CD1c-positive myeloid dendritic cell (primary cell): ENCODE measurements at regions not wholly inside any gene's neighbourhood (a gene's known extent, or its start where the extent isn't known, plus 50 kb on each side); places are given as distances from the start of the nearest gene placed in this dataset.

Experiments used
- DNase-seq: peaks from one replicate; pipeline ENCODE4 v3.0.0-alpha.2; 2016; ENCODE audit errors: extremely low spot score

DNA sequence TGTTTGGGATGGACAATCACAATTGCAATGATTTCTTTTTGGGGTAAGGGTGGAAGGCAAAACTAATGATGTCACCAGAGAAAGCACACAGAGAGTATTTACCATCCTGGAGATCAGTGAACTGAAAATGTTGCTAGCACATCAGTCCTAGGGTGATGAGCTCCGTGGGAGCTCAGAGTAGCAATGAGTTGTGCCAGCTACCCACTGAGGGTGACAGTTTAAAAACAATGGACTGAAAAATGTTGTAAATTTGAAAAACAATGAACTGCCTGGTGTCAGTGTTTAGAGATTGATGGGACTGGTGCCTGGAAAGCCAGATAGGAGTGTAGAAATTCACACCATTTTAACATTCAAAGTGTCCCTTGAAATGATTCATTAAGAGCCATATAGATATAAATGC is 198.5 kb downstream of the ATP23 start:
- DNase-seq, result no peak

DNA sequence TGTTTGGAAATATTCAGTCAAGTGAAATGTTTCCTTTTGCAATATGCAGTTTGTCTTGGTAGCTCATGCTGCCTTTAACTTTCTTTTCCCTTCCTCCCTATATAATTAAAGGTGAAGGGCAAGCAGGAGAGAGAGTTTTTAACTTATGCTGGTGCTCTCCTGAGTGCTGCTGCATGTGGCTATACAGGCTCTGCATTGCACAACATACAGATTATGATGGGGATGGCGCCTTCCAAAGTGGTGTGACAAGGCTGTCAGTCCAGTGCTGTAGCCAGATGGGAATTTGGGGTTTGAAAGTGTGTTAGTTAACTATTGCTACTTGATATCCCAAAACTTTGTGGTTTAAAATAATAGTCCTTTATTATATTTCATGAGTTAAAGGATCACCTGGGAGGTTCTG is 199.0 kb downstream of the ATP23 start:
- no peak for DNase-seq

DNA sequence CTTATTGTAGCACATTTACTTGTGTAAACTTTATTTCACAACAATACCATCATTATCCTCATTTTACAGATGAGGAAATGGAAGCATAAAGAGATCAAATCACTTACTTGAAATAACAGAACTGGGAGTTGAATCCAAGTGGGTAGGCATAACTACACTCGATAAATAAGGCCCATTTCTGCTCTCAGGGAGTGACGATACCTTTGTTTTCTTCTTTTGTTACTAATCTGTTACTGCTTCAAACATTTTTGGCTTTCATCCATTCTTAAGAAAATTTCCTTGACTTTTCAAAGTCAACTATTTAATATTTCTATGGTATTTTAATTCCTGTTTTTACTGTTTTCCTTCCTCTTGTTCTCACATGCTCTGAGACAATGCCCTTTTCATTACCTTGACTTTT is 201.6 kb downstream of the ATP23 start:
- DNase-seq, result no peak

DNA sequence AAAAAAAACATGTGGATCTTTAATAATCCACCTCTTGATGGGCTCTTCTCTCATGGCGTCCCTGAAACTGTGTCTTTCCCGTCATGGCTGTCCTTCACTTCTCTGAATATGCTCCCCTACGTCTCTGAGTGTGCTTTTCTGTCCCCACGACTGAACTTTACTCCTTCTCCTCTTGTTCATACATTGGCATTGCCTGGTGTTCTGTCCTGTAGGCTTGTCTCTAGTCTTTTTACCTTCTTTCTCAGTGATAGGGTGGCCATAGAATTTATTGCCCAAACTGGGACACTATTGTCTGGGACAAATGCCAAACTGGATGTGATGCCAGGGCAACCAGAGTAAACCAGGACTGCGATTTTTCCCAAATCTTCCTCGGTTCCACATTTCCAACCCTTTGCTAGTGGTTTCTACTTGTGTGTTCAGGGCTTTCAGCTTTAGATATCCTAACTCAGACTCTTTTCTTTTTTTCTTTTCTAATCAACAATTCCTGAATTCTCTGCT is 202.2 kb downstream of the ATP23 start:
- no peak for DNase-seq

DNA sequence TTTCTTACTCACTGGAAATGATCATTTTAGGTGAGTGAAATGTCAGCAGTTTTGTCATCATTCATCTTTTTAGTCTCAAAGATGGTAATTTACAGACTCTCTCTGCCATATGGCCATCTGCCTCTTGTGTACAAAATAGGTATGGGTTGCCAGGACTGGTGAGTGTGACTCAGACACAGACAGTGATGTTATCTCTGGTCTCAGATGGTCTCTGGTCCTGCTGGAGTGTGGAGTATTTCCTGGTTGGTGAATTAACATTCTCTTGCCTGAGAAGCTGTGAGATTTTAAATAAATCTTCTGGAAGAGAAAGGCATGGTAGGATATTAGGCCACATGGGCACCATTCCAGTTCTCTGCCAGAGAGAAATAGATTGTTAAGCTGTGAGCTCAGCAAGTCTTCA is 207.0 kb downstream of the ATP23 start:
- no peak for DNase-seq

DNA sequence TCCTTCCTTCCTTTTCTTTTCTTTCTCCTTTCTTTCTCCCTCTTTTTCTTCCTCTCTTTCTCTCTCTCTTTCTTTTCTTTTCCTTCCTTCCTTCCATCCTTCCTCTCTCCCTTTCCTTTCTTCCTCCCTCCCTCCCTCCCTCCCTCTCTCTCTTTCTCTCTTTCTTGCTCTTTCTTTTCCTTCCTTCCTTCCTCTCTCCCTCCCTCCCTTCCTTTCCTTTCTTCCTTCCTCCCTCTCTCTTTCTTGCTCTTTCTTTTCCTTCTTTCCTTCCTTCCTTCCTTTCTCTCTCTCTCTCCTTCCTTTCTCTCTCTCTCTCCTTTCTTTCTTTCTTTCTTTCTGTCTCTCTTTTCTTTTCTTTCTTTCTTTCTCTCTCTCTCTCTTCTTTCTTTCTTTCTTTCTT is 207.6 kb downstream of the ATP23 start:
- no peak for DNase-seq

DNA sequence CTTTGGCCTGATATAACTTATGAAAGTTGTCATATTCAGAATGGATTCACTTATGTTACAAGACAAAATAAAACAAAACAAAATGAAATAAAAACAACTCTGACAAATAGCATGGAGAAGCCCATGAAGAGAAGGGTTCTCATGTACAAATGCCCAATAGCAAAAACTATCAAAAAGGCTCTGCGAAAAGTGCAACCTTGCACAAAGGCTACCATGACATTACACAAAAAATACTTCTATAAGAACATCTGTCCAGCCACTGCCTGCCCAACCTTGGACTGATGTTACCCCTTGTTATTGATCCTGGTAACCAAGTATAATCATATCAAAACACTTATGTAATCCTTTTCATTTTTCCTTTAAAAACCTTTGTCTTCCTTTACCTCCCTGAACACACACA is 213.0 kb downstream of the ATP23 start:
- DNase-seq, result no peak

DNA sequence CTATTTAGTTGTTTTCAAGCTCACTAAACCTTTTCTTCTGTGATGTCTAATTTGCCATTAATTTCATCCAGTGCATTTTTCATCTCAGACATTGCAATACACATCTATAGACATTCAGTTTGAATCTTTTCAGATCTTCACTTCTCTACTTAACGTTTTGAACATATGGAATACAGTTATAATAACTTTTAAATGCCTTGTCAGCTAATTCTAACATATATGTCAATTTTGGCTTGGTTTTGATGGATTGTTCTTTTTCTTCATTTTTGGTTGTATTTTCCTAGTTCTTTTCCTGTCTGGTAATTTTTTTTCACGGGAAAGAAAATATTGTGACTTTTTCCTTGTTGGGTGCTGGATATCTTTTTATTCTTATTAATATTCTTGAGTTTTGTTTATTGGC is 215.3 kb downstream of the ATP23 start:
- no peak for DNase-seq

DNA sequence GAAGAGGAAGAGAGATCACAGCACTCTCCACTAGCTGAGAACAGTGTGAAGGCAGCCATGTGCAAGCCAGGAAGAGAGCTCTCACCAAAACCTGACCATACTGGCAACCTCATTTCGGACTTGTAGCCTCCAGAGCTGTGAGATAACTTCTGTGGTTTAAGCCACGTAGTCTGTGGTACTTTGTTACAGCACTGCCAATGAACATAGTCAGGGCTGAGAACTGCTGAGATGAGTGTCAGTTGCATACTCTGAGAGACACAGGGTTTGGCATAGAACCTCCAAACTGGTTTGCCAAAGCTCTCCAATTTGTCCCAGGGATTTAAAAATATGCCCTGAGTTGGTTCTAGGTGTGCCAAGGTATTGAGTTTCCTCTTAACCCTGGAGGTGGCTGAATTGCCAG is 218.6 kb downstream of the ATP23 start:
- DNase-seq, result no peak

DNA sequence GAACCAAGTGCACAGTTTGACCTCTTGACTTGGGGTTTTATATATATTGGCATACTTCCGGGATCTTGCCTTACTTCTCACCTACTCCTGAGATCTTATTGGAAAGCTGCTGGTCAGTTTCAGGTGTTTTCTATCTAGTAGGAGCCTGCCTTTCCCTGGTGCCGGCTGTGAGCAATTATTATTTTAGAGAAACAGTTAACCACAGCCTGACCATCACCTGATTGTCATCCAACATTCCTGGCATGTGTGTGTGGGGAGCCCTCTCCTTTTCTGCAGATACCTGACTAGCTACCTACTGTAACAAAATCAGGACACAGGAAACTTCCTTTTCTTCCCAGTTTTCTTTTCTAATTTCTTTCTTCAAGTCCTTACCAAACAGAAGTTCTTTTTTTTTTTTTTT is 220.4 kb downstream of the ATP23 start:
- no peak for DNase-seq

DNA sequence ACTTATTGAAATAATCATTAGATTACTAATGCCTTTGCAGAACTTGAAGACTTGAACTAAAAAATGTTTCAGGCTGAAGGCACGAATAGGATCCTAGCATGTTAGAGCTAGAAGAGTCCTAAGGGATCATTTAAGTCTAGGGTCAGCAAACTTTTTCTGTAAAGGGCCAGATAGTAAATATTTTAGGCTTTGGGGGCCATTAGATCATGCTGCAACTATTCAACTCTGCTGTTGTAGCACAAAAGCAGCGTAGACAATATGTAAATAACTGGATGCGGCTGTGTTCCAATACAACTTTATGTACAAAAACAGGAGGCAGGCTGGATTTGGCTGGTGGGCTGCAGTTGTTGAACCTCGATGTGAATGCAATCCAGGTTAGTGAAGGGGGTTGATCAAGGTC is 221.7 kb downstream of the ATP23 start:
- no peak for DNase-seq

DNA sequence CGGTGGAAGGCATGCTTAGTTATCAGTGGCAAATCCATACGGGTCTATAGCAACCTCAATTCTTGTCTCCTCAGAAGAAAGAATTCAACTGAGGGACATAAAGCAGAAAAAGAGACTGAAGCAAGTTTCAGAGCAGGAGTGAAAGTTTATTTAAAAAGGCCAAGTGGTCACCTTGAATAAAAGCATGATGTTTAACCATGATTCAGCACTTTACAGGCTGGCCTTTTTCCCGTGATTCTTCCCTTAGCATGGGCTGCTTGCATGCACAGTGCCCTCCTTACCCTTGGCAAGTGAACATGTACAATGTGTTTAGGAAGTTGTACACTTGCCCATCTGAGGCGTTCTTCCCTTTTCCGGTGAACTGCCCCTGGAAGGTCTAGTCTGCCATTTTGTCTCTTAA is 225.3 kb downstream of the ATP23 start:
- DNase-seq, result no peak

DNA sequence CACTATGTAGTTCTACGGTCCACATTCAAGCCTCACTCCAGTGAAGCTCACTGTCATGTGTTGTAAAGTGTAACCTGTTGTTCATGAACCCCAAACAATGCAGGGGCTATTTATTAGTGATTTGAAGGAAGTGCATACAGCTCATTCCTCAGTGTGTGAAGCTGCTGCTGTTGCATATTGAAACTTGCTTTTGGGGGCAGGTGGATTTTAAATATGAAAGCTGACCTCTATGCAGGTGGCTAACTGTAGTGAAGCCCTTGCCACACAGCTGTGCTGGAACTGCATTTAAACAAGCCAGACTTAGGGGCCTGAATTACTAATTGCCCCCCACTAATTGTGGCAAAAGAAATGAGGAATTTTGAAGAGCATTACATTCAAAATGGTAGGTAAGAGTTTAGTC is 226.3 kb downstream of the ATP23 start:
- no peak for DNase-seq

DNA sequence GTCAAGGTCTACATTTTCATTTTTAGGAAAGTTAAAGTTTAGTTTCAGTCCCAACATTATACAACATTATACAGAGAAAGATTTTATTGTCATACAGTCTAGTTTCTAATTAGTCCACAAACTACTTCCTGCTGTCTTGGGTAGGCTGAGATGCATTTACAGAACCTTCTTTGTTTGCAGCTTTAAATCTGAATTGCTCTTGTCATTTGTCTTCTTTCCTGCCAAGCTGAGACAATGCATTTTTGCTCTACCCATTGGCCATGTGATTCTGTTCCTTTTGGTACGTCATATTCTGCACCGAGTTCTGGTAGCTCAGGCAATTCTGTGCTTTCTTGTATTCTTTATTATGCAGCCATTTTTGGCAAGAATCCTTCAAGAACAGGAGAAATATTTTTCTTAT is 228.5 kb downstream of the ATP23 start:
- DNase-seq, result no peak

DNA sequence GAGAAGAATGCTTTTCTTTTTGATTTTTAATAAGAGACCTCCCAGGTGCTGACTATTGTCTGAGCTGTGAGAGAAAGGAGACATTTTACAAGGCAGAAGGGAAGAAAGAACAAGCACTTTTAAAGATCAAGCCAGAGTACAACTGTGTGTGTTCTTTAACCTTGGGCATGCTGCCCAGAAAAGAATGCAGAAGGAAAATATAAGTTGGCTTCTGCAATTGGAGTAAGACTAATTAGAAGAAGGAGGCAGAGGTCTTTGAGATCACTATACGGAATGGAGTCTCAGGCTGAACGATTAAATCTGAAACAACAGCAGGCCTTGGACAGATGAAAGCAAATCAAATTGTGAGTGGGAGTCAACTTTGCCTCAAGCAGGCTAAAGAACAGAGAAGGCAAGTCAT is 230.5 kb downstream of the ATP23 start:
- DNase-seq, result no peak

DNA sequence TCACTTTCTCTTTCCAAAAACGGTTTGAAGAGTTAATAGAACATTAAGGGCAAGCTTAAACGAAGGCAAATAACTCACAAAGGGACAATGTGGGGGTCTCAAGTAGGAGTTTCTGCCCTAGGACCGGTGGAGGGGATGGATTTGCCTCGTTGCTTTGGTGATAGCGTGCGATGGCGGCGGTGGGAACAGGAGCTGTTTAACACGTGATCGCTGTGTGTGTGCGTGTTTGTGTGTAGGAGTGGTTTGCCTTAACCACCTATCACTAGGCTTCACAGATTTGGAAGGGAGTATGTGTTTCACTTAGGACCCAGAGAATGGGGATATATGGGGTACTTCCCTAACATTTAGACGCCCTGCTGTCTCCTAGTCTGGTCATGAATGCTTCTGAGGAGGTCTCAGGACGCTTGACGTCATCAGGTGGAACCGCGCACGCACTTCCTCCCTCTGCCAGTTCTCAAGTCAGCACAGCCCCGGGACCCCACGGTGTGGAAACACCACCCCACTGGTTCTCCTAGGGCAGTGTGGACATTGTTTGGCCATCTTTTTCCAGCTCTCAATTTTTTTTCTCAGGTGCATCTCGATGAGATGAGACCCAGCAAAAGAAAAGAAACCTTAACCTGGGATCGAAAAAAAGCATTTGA is 231.2 kb downstream of the ATP23 start:
- no peak for DNase-seq

DNA sequence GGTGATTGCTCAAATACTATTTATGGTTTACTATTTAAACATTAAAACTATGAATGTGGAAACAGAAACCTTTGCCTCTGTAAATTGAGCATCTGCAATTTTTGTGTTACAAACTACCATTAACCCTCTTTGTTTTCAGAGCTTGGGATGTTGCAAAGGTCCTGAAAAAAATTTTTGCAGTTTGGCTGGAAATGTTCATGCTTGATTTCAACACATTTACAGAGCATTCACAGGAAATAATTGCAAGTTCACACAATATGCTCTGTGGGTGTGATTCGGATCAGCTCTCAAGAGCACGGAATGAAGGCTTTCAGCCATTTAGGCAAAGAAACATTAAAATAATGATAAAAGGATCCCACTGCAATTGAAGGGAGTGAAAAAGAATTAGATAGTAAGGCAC is 232.9 kb downstream of the ATP23 start:
- no peak for DNase-seq

DNA sequence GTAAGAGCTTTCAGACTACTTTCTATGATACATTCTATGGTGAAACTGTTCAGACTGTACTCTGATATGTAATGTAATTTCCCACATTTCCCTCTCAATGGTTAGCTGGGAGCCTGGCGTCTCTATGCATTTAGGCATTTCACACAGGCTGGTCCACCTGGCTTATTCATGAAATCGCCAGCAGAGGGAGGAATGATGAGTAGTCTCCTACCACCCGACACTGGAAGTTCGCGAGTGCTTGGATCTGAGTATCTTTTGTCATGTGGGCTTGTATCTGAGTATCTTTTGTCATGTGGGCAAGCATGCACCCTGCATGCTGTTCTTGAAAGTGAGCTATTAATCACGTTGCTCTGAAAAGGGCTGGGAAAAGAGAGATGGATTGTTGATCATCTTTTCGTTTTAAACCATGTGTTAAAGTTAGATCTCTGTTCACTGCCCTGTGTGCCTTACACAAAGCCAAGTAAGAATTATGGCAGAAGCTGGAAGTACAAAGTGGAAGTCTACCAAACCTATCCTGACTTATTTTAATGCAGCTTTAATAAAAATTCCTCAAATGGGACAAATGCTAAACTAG is 235.0 kb downstream of the ATP23 start:
- DNase-seq, result peak; percentile 24

DNA sequence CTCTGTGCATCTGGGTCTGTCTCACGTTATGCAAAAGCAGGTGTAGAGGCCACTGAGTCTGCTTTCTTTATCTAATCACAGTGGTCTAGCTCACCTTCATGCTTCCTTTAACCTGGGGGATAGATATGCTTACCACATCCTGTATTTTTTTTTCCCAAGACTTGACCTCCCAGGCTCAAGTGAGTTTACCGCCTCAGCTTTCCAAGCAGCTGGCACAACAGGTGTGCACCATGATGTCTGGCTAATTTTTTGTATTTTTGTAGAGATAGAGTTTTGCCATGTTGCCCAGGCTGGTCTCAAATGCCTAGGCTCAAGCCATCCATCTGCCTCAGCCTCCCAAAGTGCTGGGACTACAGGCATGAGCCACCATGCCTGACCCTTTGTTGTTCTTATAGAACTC is 236.0 kb downstream of the ATP23 start:
- DNase-seq, result no peak

DNA sequence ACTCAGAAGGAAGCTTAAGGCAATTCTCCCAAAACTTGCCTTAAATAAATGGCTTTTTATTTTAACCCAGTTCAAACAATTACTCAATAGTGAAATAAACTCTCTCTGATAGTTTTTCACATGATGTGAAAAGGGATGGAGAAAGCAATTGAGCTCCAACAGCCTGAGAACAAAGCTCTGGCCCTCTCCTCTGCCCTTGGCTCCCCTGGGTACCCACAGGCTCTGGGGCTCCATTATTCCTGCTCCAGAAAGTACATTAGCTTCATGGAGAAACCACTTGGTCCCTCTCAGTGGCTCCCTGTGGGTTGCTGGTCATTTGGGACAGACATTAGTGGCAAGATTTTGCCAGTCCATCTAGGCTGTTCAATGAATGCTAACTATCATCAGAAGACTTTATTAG is 242.8 kb downstream of the ATP23 start:
- no peak for DNase-seq

DNA sequence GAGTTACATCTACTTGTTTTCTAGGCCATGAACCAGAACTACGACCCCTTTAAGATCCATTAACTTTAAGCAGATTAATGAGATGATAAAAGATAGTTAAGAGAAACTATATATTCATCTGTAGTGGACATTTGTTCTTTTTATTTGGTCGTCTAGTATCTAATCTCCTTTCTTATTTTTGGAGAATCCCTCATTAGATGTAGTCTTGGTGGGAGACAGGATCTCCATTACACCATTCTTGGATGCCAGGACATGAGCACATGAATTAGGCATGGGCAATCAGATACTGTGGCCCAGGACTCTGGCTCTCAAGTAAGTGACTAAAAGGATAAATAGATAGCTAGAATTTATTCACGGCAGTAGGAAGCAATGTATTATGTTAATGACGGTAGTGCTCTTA is 245.0 kb downstream of the ATP23 start:
- no peak for DNase-seq

DNA sequence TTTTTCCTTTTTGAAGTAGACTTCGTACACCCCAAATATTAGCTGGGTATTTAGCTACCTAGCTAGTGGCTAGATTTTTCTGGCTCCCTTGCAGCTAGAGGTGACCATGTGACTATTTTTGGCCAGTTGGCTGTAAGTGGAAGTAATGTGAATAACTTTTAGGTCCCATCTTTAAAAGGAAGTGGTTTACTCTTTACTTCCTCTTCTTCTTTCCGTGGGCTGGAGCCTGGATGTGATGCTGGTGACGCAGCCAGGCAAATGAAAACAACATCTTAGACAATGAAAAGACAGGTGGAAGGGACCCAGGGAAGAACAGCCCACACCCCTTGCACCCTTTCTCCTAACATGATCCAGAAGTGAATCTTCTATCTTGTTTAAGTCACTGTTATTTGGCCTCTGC is 245.5 kb downstream of the ATP23 start:
- peak; percentile 1 for DNase-seq

DNA sequence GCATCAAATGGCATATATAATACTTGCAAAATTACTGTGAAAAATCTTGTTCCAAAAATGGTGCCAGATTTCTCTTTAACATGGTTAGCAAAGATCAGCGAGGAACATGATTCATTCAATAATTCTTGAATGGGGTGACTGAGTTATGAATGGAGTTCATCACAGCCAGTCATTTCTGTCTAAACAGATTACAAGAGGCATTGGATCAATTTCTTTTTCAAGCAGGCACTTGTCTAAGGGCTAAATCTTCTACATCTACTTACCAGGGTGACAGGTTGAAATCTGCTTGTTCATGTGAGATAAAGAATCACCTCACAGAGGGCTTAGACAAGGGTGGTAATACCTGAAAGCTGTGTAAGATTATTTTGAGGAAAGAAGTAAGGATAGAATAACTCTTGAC is 247.7 kb downstream of the ATP23 start:
- no peak for DNase-seq

DNA sequence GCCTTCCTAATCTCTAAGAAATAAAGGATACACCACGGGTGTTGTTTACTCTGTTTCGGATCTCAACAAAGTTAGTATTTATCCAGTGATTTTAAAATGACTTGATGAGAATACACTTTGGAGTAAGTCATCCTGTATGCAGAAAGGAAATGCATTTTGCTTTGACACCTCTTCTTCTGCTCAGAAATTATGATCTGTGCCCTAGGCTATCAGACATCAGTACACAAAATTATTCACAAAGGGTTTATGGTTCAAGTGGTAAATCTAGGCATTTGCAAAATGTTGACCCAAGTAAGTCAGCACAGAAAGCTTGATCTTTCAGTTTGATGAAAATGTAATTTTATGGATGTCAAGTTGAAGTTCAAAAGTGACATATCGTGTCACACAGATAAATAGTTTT is 248.5 kb downstream of the ATP23 start:
- DNase-seq, result no peak
